Hepatocyte (in vitro differentiated cells): ENCODE measurements at regions not wholly inside any gene's neighbourhood (a gene's known extent, or its start where the extent isn't known, plus 50 kb on each side); places are given as distances from the start of the nearest gene placed in this dataset.

Experiments used
- EZH2 ChIP-seq: fragments of 200-600 bp; sonication (generic); IDR thresholded peaks from 2 replicates; pipeline ENCODE4 v1.6.1; 2016; ENCODE audit warnings: antibody characterized with exemption, mild to moderate bottlenecking, borderline replicate concordance
- EZH2phosphoT487 ChIP-seq: fragments of 200-600 bp; sonication (generic); IDR thresholded peaks from one replicate; pipeline ENCODE4 v1.6.1; 2018; ENCODE audit warnings: antibody characterized with exemption, mild to moderate bottlenecking, low read depth, moderate library complexity; ENCODE audit not compliant: unreplicated experiment, severe bottlenecking
- TF ChIP-seq, protein P1 (sequence below): fragments of 200-600 bp; sonication (generic); IDR thresholded peaks from 2 replicates; pipeline ENCODE4 v1.5.1; 2016; ENCODE audit warnings: antibody characterized with exemption, mild to moderate bottlenecking; ENCODE audit not compliant: poor library complexity

- TF ChIP-seq, protein P1, sequence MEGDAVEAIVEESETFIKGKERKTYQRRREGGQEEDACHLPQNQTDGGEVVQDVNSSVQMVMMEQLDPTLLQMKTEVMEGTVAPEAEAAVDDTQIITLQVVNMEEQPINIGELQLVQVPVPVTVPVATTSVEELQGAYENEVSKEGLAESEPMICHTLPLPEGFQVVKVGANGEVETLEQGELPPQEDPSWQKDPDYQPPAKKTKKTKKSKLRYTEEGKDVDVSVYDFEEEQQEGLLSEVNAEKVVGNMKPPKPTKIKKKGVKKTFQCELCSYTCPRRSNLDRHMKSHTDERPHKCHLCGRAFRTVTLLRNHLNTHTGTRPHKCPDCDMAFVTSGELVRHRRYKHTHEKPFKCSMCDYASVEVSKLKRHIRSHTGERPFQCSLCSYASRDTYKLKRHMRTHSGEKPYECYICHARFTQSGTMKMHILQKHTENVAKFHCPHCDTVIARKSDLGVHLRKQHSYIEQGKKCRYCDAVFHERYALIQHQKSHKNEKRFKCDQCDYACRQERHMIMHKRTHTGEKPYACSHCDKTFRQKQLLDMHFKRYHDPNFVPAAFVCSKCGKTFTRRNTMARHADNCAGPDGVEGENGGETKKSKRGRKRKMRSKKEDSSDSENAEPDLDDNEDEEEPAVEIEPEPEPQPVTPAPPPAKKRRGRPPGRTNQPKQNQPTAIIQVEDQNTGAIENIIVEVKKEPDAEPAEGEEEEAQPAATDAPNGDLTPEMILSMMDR = peak; percentile 15
- no peak for TF ChIP-seq EZH2phosphoT487
- no peak for TF ChIP-seq EZH2
Observed at GRCh38 chr1:189220750-189221149, 1256.9 kb downstream of the BRINP3 start.
